ENCODE measurements at regions not wholly inside any gene's neighbourhood (a gene's known extent, or its start where the extent isn't known, plus 50 kb on each side); places are given as distances from the start of the nearest gene placed in this dataset.

DNA sequence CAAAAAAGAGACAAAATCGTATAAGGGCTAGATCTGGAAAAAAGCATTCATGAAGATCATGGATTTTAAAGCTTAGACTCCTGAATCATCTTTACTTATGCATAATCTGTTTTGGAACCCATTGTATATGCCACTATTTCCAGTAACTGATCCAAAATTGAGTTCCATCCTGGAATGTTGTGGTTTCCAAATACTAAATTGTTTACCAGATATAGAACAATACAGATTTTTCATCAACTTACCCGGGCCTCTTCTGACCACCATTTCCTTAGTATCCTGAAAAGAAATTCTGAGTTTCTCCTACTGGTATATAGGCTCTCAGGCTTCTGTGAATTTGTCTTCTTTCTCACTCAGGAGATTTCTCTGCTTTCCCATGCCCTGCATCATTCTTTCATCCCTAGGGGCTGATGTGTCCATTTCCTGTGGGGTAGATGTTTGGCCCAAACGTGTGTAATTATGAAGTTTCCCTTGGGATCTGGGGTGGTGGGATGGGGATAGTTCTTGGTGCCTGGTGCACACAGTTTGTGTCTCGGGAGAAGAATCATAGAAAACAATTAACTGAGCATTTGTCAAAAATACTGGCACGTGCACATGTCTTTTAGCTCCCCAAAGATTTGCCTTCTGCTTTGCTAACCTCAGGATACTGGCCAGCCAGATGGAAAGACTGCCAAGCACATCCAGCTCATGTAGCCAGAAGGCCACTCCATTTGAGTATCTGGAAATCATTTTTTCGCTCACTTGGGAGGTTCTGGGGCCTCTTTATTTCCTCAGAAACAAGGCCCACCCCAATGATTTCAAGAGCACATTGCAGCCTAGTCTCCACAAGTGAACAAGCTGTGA lies 127.8 kb downstream of the NTMT2 start:
- Histone ChIP-seq H3K27me3 (ENCODE audit: control insufficient read depth, insufficient read depth) (no peaks in the 10 kb centered on the region), H3K9me3 (ENCODE audit: control insufficient read depth, low read length) (no peaks in the 10 kb centered on the region), H3K4me1 (ENCODE audit: control insufficient read depth, insufficient read depth, low read length) (no peaks in the 10 kb centered on the region), H3K4me3 (ENCODE audit: low read length) (no peak overlapping the region), H3K27ac (ENCODE audit: low read length) (no peak overlapping the region)
- DNase-seq (peak; percentile 59 to 87 (median 79)), ATAC-seq (peak; percentile 50 to 93)
- intact Hi-C loops (cut with DNase I) = no loop called here
- 43% methylated on average over 6 of the region's 6 CpGs for WGBS

DNA sequence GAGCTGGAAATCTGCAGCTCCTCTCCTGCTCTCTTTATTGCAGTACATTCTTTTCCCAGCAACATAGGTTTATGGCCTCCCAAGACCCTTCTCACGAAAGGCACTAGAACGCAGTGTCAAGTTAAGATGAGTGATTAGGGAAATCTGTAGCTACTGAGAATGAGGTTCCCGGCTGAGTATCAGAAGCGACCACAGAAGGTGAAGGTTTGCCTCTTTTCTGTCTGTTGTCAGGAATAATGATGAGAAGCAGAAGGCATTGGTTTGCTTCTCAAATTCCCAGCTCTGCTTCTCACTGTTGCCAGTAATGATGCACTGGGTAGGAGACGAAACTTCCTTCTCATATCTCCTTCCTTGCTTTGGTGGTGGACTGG lies 128.4 kb downstream of the NTMT2 start:
- no peak for DNase-seq
- no peaks in the 10 kb centered on the region for H3K27me3 ChIP-seq (ENCODE audit: control insufficient read depth, insufficient read depth)
- ATAC-seq = no peak
- H3K9me3 ChIP-seq (ENCODE audit: control insufficient read depth, low read length) = no peaks in the 10 kb centered on the region
- 54% methylated on average over 5 of the region's 5 CpGs for WGBS
- intact Hi-C loops (cut with DNase I) = no loop called here
- peak overlapping the region; percentile 31 for H3K27ac ChIP-seq (ENCODE audit: low read length)
- H3K4me1 ChIP-seq (ENCODE audit: control insufficient read depth, insufficient read depth, low read length) = no peaks in the 10 kb centered on the region
- H3K4me3 ChIP-seq (ENCODE audit: low read length) = no peak overlapping the region

DNA sequence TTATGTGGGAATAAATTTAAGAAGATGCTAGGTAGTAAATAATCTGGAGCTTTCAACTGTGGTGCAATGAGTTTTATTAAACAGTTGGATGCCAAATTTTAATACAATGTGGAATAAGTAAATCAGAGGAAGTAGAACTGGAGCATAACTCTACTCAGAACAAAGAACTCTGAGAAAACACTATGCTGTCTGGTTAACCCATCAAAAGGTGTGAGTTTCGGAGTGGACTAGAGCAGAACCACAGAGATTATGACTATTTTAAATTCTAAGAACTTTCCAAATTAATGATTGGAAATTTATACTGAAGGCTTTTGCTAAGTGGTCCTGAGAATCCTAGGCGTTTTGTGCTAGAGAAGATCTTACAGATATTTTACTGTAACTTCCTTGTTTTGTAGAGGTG lies 132.2 kb downstream of the NTMT2 start:
- no peak for ATAC-seq
- 72% methylated on average over 2 of the region's 2 CpGs for WGBS
- Histone ChIP-seq H3K27ac (ENCODE audit: low read length) (no peak overlapping the region), H3K27me3 (ENCODE audit: control insufficient read depth, insufficient read depth) (no peaks in the 10 kb centered on the region), H3K4me1 (ENCODE audit: control insufficient read depth, insufficient read depth, low read length) (no peaks in the 10 kb centered on the region), H3K9me3 (ENCODE audit: control insufficient read depth, low read length) (no peaks in the 10 kb centered on the region), H3K4me3 (ENCODE audit: low read length) (no peak overlapping the region)
- no peak for DNase-seq
- intact Hi-C loops (cut with DNase I) = no loop called here

DNA sequence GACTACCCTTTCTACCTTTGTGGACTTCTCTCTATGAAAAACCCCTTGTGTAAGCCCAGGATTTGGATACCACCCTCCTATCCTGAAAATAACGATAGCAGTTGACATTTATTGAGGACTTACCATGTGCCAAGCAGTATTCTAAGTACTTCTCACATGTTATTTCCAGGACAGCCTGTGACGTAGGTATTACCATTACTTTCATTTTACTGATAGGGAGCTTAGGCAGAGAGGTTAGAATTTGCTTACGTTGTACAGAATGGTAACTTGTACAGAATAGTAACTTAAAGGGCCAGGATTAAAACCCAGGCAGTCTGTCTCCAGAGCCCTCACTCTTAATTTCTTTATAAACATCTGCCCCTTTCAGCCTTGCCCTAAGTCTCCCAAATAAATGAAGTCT lies 138.3 kb downstream of the NTMT2 start:
- Histone ChIP-seq H3K4me3 (ENCODE audit: low read length) (no peak overlapping the region), H3K4me1 (ENCODE audit: control insufficient read depth, insufficient read depth, low read length) (peaks cover 4% of the 10 kb centered on the region), H3K27ac (ENCODE audit: low read length) (no peak overlapping the region), H3K9me3 (ENCODE audit: control insufficient read depth, low read length) (no peaks in the 10 kb centered on the region), H3K27me3 (ENCODE audit: control insufficient read depth, insufficient read depth) (no peaks in the 10 kb centered on the region)
- intact Hi-C loops (cut with DNase I) = no loop called here
- ATAC-seq (peak in 1 of 2 donors; percentile 56), DNase-seq (no peak)
- WGBS = 63% methylated on average over 3 of the region's 3 CpGs

DNA sequence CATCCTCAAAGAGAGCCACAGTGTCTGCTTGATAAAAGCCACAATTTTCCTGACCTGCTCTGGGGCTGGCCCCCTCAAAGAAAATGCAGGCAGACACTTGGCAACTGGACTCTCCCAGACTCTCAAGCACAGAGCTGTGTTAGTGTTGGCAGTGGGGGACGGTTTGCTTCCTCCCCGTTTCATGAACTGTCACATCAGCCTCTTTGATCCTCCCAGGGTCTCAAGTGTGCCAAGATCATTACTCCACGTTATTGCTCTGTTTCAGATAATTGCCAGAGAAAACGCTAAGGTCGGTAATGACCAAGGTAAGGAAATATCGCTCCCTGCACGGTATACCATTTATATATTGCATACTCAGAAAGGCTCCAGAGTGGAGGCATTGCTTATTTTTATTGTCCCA lies 138.8 kb downstream of the NTMT2 start:
- intact Hi-C loops (cut with DNase I) = no loop called here
- DNase-seq (peak; percentile 16 to 50 (median 18)), ATAC-seq (peak; percentile 41 to 90)
- H3K4me1 ChIP-seq (ENCODE audit: control insufficient read depth, insufficient read depth, low read length) = peaks cover 4% of the 10 kb centered on the region
- 47% methylated on average over 7 of the region's 7 CpGs for WGBS
- H3K27ac ChIP-seq (ENCODE audit: low read length) = no peak overlapping the region
- H3K4me3 ChIP-seq (ENCODE audit: low read length) = no peak overlapping the region
- H3K27me3 ChIP-seq (ENCODE audit: control insufficient read depth, insufficient read depth) = no peaks in the 10 kb centered on the region
- no peaks in the 10 kb centered on the region for H3K9me3 ChIP-seq (ENCODE audit: control insufficient read depth, low read length)

DNA sequence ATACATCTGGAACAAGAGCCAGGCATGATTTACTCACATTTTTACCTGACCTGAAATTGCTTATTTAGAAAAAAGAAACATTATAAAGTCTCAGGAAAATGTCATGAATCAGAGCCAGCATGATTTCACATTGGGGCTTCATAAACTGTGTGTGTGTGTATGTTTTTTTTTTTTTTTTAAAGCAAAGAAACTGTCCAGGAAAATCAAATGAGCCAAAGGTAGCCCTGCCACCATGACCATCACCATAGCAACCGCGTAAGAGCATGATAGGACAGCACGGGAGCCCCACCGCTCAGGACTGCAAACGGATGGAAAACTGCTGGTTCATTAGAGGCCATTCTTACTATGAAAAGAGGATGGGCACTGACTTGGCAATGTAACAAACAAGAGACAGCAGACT lies 139.2 kb downstream of the NTMT2 start:
- Histone ChIP-seq H3K4me1 (ENCODE audit: control insufficient read depth, insufficient read depth, low read length) (peaks cover 4% of the 10 kb centered on the region), H3K9me3 (ENCODE audit: control insufficient read depth, low read length) (no peaks in the 10 kb centered on the region), H3K4me3 (ENCODE audit: low read length) (no peak overlapping the region), H3K27ac (ENCODE audit: low read length) (no peak overlapping the region), H3K27me3 (ENCODE audit: control insufficient read depth, insufficient read depth) (no peaks in the 10 kb centered on the region)
- WGBS = 54% methylated on average over 5 of the region's 5 CpGs
- intact Hi-C loops (cut with DNase I) = no loop called here
- DNase-seq (peak in 1 of 3 donors; percentile 12), ATAC-seq (peak in 1 of 2 donors; percentile 42)

DNA sequence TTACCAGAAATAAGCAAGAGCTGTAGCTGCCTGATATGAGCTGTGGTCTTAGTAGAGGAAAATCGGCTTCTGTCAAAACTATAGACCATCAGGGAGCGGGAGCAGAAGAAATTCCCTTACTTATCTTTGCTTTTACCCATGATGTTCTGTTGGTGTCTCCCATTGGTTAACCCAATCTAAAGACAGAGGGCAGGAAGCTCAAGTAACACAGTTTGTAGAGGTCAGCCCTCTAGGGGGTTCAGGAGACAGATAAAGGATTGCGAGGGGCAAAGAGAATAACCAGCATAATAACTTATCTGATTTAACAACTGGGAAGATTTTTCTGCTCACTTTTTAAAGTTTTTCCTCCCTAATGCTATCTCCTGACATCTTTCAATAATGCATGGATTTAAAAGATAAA lies 142.4 kb downstream of the NTMT2 start:
- ATAC-seq = no peak
- Histone ChIP-seq H3K9me3 (ENCODE audit: control insufficient read depth, low read length) (no peaks in the 10 kb centered on the region), H3K4me1 (ENCODE audit: control insufficient read depth, insufficient read depth, low read length) (peaks cover 4% of the 10 kb centered on the region), H3K27ac (ENCODE audit: low read length) (no peak overlapping the region), H3K4me3 (ENCODE audit: low read length) (no peak overlapping the region), H3K27me3 (ENCODE audit: control insufficient read depth, insufficient read depth) (no peaks in the 10 kb centered on the region)
- WGBS = 43% methylated on average over 3 of the region's 3 CpGs
- intact Hi-C loops (cut with DNase I) = no loop called here
- no peak for DNase-seq

DNA sequence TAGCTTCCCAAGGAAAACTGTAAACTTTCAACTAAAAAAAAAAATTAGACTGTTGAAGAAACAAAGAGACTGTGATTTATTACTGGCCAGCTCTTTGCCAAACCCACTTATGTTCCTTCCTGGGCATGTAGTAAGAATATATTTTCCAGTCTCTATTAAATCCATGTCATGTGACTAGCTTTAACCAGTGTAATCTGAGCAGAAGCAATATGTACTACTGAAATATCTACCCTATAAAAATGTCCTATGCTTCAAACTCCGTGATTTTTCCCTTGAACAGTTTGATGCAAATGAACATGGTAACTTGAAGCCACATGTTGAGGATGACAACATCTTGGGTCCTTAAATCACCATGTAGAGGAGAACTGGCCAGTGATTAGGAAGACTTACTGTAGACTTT lies 144.5 kb downstream of the NTMT2 start:
- Histone ChIP-seq H3K4me1 (ENCODE audit: control insufficient read depth, insufficient read depth, low read length) (no peaks in the 10 kb centered on the region), H3K27me3 (ENCODE audit: control insufficient read depth, insufficient read depth) (no peaks in the 10 kb centered on the region), H3K9me3 (ENCODE audit: control insufficient read depth, low read length) (no peaks in the 10 kb centered on the region), H3K4me3 (ENCODE audit: low read length) (no peak overlapping the region), H3K27ac (ENCODE audit: low read length) (no peak overlapping the region)
- DNase-seq (no peak), ATAC-seq (no peak)
- intact Hi-C loops (cut with DNase I) = no loop called here
- WGBS = 94% methylated on average over 1 of the region's 1 CpG

DNA sequence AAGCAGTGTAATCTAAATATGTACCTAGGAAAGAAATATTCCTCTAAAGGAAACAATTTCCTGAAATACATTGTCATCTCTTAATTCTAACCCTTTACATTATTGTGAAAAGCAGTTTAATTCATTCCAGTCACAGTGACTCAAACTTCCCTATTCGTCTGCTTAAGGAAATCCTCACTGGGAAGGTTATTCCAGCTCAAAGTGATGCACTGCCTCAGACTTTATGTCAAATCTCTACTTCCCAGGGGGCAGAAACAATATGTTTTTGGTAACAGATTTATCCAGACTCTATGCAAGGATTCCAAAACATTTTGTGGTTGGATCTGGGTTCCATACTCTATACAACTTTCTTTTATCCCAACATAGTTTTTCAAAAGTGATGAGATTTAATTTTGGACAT lies 145.2 kb downstream of the NTMT2 start:
- Histone ChIP-seq H3K4me3 (ENCODE audit: low read length) (no peak overlapping the region), H3K27me3 (ENCODE audit: control insufficient read depth, insufficient read depth) (no peaks in the 10 kb centered on the region), H3K4me1 (ENCODE audit: control insufficient read depth, insufficient read depth, low read length) (no peaks in the 10 kb centered on the region), H3K9me3 (ENCODE audit: control insufficient read depth, low read length) (no peaks in the 10 kb centered on the region), H3K27ac (ENCODE audit: low read length) (no peak overlapping the region)
- DNase-seq = no peak
- ATAC-seq = no peak
- WGBS = 67% methylated on average over 1 of the region's 1 CpG
- intact Hi-C loops (cut with DNase I) = no loop called here

DNA sequence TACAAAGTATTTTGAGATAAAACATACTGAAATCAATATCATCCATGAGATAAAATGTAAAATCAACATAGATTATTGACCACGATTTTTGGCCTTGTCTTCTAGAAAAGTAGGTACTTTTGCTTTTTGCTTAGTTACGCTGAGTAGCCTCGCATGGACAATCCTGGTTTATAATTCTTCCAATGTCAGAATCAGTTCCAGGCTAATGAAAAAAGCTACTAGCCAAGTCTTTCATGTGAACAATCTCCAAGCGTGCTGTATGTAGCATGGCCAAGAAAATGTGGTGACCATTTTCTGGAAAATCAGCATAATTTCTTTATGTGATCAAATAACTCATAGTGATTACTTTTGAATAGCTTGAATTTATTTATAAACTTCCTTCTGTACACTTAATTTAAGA lies 145.8 kb downstream of the NTMT2 start:
- H3K9me3 ChIP-seq (ENCODE audit: control insufficient read depth, low read length) = no peaks in the 10 kb centered on the region
- H3K27ac ChIP-seq (ENCODE audit: low read length) = no peak overlapping the region
- ATAC-seq = no peak
- DNase-seq = no peak
- H3K4me1 ChIP-seq (ENCODE audit: control insufficient read depth, insufficient read depth, low read length) = no peaks in the 10 kb centered on the region
- 79% methylated on average over 4 of the region's 4 CpGs for WGBS
- no peak overlapping the region for H3K4me3 ChIP-seq (ENCODE audit: low read length)
- intact Hi-C loops (cut with DNase I) = no loop called here
- no peaks in the 10 kb centered on the region for H3K27me3 ChIP-seq (ENCODE audit: control insufficient read depth, insufficient read depth)

DNA sequence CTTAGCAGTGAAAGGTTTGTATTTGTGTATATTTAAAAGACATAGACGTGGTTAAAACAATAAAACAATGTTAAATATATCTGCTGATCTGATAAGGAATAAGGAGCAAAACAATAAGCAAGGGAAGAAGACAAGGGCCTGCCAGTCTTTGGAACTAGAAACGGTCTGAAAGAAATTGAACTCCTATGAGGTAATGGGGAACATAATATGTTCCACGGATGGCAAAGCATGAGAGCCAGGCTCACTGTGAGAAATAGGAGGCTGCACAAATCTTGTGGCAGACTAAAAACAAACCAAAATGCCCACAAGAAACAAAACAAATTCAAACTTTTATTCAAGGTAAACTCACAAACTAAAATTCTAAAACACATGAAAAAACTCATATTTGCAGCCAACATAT lies 150.5 kb downstream of the NTMT2 start:
- ATAC-seq = no peak
- Histone ChIP-seq H3K27ac (ENCODE audit: low read length) (no peak overlapping the region), H3K27me3 (ENCODE audit: control insufficient read depth, insufficient read depth) (no peaks in the 10 kb centered on the region), H3K4me3 (ENCODE audit: low read length) (no peak overlapping the region), H3K9me3 (ENCODE audit: control insufficient read depth, low read length) (no peaks in the 10 kb centered on the region), H3K4me1 (ENCODE audit: control insufficient read depth, insufficient read depth, low read length) (no peaks in the 10 kb centered on the region)
- 55% methylated on average over 3 of the region's 3 CpGs for WGBS
- no peak for DNase-seq
- intact Hi-C loops (cut with DNase I) = no loop called here

DNA sequence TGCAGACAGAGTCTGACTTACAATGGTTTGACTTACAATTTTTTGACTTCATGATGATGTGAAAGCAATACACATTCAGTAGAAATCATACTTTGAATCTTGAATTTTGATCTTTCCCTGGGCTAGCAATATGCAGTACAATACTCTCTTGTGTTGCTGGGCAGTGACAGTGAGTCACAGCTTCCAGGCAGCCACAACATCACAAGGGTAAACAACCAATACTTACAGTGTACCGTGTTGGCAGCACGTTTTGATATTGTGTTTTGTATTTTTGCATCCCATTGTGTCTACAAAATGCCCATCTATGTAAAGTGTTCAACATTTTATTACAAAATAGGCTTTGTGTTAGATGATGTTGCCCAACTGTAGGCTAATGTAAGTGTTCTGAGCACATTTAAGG lies 150.9 kb downstream of the NTMT2 start:
- no peak overlapping the region for H3K4me3 ChIP-seq (ENCODE audit: low read length)
- H3K4me1 ChIP-seq (ENCODE audit: control insufficient read depth, insufficient read depth, low read length) = no peaks in the 10 kb centered on the region
- ATAC-seq (no peak), DNase-seq (no peak)
- intact Hi-C loops (cut with DNase I) = no loop called here
- no peak overlapping the region for H3K27ac ChIP-seq (ENCODE audit: low read length)
- no peaks in the 10 kb centered on the region for H3K27me3 ChIP-seq (ENCODE audit: control insufficient read depth, insufficient read depth)
- H3K9me3 ChIP-seq (ENCODE audit: control insufficient read depth, low read length) = no peaks in the 10 kb centered on the region
- 54% methylated on average over 2 of the region's 2 CpGs for WGBS
